GM23338 (cell line): ENCODE measurements at regions not wholly inside any gene's neighbourhood (a gene's known extent, or its start where the extent isn't known, plus 50 kb on each side); places are given as distances from the start of the nearest gene placed in this dataset.

Experiments
- ATAC-seq: fragments of 200-7000 bp; cut with Tn5 transposase; 3 replicates; pipeline ENCODE4 v1.9.1; 2020
- DNase-seq: peaks from one replicate; pipeline ENCODE4 v3.0.0-alpha.2; 2015; ENCODE audit warnings: low spot score
- H2AFZ ChIP-seq: fragments of 200-600 bp; sonication (generic); 2 replicates; pipeline ENCODE4 v1.8.0; 2016; ENCODE audit warnings: antibody characterized with exemption, mild to moderate bottlenecking, moderate library complexity
- H3F3A ChIP-seq: fragments of 200-600 bp; sonication (generic); replicated peaks from 2 replicates; pipeline ENCODE4 v1.8.0; 2017; ENCODE audit warnings: antibody characterized with exemption, mixed run types, low read depth
- H3K27ac ChIP-seq: fragments of 200-600 bp; sonication (generic); 2 replicates; pipeline ENCODE4 v1.6.1; 2016; ENCODE audit warnings: low read depth
- H3K27me3 ChIP-seq: fragments of 200-600 bp; sonication (generic); 2 replicates; pipeline ENCODE4 v1.8.0; 2016; ENCODE audit warnings: mild to moderate bottlenecking, mixed run types, moderate library complexity; ENCODE audit not compliant: insufficient read depth
- H3K36me3 ChIP-seq: fragments of 200-600 bp; sonication (generic); 2 replicates; pipeline ENCODE4 v1.8.0; 2016; ENCODE audit warnings: mild to moderate bottlenecking; ENCODE audit not compliant: insufficient read depth
- H3K4me1 ChIP-seq: fragments of 200-600 bp; sonication (generic); 2 replicates; pipeline ENCODE4 v1.8.0; 2016; ENCODE audit warnings: mild to moderate bottlenecking, moderate library complexity; ENCODE audit not compliant: insufficient read depth
- H3K4me2 ChIP-seq: fragments of 200-600 bp; sonication (generic); 2 replicates; pipeline ENCODE4 v1.7.1; 2017; ENCODE audit warnings: mixed run types
- H3K4me3 ChIP-seq: fragments of 200-600 bp; sonication (generic); 2 replicates; pipeline ENCODE4 v1.6.1; 2016; ENCODE audit warnings: mixed run types
- H3K79me2 ChIP-seq: fragments of 200-600 bp; sonication (generic); replicated peaks from 2 replicates; pipeline ENCODE4 v1.8.0; 2017; ENCODE audit warnings: mild to moderate bottlenecking; ENCODE audit not compliant: insufficient read depth
- H3K9me2 ChIP-seq: fragments of 200-600 bp; sonication (generic); 2 replicates; pipeline ENCODE4 v1.8.0; 2017; ENCODE audit not compliant: insufficient read depth
- H4K20me1 ChIP-seq: fragments of 200-600 bp; sonication (generic); replicated peaks from 2 replicates; pipeline ENCODE4 v1.8.0; 2017; ENCODE audit warnings: mild to moderate bottlenecking; ENCODE audit not compliant: insufficient read depth
- H3K27ac Mint-ChIP-seq: 2 replicates; pipeline ENCODE4 v1.8.0; 2020; ENCODE audit warnings: inconsistent platforms, mild to moderate bottlenecking, moderate library complexity, mixed read lengths
- H3K27me3 Mint-ChIP-seq: 3 replicates; pipeline ENCODE4 v1.8.0; 2022; ENCODE audit warnings: low read depth, mild to moderate bottlenecking, moderate library complexity, mixed read lengths, inconsistent platforms; ENCODE audit not compliant: insufficient read depth, poor library complexity
- H3K36me3 Mint-ChIP-seq: 3 replicates; pipeline ENCODE4 v1.8.0; 2021; ENCODE audit warnings: low read depth, mild to moderate bottlenecking, inconsistent platforms, moderate library complexity, mixed read lengths
- H3K4me1 Mint-ChIP-seq: 3 replicates; pipeline ENCODE4 v1.8.0; 2020; ENCODE audit warnings: mild to moderate bottlenecking, inconsistent platforms, mixed read lengths
- H3K4me3 Mint-ChIP-seq: 3 replicates; pipeline ENCODE4 v1.8.0; 2021; ENCODE audit warnings: moderate library complexity, mild to moderate bottlenecking, inconsistent platforms, mixed read lengths
- H3K9me3 Mint-ChIP-seq: 3 replicates; pipeline ENCODE4 v1.8.0; 2020; ENCODE audit warnings: moderate library complexity, mild to moderate bottlenecking, inconsistent platforms, mixed read lengths
- JUNB ChIP-seq: IDR thresholded peaks from one replicate; pipeline ENCODE4 v1.6.1; 2016; ENCODE audit warnings: antibody characterized with exemption; ENCODE audit not compliant: unreplicated experiment
- NANOG ChIP-seq: IDR thresholded peaks from 2 replicates; pipeline ENCODE4 v1.6.1; 2016; ENCODE audit warnings: antibody characterized with exemption, borderline replicate concordance
- TF ChIP-seq, protein P1 (sequence below): fragments of 250-450 bp; sonication (Bioruptor Pico); IDR thresholded peaks from 2 replicates; pipeline ENCODE4 v1.5.0; 2020; ENCODE audit warnings: mild to moderate bottlenecking, moderate library complexity

- no peaks in the 10 kb centered on the region; the same call in 1 of the 3 replicates for H3K9me3 Mint-ChIP-seq
- TF ChIP-seq, protein P1, sequence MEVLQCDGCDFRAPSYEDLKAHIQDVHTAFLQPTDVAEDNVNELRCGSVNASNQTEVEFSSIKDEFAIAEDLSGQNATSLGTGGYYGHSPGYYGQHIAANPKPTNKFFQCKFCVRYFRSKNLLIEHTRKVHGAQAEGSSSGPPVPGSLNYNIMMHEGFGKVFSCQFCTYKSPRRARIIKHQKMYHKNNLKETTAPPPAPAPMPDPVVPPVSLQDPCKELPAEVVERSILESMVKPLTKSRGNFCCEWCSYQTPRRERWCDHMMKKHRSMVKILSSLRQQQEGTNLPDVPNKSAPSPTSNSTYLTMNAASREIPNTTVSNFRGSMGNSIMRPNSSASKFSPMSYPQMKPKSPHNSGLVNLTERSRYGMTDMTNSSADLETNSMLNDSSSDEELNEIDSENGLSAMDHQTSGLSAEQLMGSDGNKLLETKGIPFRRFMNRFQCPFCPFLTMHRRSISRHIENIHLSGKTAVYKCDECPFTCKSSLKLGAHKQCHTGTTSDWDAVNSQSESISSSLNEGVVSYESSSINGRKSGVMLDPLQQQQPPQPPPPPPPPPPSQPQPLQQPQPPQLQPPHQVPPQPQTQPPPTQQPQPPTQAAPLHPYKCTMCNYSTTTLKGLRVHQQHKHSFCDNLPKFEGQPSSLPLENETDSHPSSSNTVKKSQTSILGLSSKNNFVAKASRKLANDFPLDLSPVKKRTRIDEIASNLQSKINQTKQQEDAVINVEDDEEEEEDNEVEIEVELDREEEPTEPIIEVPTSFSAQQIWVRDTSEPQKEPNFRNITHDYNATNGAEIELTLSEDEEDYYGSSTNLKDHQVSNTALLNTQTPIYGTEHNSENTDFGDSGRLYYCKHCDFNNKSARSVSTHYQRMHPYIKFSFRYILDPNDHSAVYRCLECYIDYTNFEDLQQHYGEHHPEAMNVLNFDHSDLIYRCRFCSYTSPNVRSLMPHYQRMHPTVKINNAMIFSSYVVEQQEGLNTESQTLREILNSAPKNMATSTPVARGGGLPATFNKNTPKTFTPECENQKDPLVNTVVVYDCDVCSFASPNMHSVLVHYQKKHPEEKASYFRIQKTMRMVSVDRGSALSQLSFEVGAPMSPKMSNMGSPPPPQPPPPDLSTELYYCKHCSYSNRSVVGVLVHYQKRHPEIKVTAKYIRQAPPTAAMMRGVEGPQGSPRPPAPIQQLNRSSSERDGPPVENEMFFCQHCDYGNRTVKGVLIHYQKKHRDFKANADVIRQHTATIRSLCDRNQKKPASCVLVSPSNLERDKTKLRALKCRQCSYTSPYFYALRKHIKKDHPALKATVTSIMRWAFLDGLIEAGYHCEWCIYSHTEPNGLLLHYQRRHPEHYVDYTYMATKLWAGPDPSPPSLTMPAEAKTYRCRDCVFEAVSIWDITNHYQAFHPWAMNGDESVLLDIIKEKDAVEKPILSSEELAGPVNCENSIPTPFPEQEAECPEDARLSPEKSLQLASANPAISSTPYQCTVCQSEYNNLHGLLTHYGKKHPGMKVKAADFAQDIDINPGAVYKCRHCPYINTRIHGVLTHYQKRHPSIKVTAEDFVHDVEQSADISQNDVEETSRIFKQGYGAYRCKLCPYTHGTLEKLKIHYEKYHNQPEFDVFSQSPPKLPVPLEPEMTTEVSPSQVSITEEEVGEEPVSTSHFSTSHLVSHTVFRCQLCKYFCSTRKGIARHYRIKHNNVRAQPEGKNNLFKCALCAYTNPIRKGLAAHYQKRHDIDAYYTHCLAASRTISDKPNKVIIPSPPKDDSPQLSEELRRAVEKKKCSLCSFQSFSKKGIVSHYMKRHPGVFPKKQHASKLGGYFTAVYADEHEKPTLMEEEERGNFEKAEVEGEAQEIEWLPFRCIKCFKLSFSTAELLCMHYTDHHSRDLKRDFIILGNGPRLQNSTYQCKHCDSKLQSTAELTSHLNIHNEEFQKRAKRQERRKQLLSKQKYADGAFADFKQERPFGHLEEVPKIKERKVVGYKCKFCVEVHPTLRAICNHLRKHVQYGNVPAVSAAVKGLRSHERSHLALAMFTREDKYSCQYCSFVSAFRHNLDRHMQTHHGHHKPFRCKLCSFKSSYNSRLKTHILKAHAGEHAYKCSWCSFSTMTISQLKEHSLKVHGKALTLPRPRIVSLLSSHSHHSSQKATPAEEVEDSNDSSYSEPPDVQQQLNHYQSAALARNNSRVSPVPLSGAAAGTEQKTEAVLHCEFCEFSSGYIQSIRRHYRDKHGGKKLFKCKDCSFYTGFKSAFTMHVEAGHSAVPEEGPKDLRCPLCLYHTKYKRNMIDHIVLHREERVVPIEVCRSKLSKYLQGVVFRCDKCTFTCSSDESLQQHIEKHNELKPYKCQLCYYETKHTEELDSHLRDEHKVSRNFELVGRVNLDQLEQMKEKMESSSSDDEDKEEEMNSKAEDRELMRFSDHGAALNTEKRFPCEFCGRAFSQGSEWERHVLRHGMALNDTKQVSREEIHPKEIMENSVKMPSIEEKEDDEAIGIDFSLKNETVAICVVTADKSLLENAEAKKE = no peak
- no peak for TF ChIP-seq NANOG
- H3K27me3 Mint-ChIP-seq = no peaks in the 10 kb centered on the region
- H3F3A ChIP-seq = no peaks in the 10 kb centered on the region
- H3K4me1 Mint-ChIP-seq = no peaks in the 10 kb centered on the region
- no peaks in the 10 kb centered on the region for H3K4me1 ChIP-seq
- no peak overlapping the region for H3K27ac ChIP-seq
- H2AFZ ChIP-seq = no peak overlapping the region
- no peak overlapping the region for H3K4me3 Mint-ChIP-seq
- no peak overlapping the region for H3K27ac Mint-ChIP-seq
- no peak overlapping the region for H3K4me3 ChIP-seq
- ATAC-seq (no peak), DNase-seq (no peak)
- H3K79me2 ChIP-seq = no peaks in the 10 kb centered on the region
- 0 out of 3 replicates have a peak, but pooled peaks cover 3% of the 10 kb centered on the region for H3K36me3 Mint-ChIP-seq
- no peak overlapping the region for H3K4me2 ChIP-seq
- no peaks in the 10 kb centered on the region for H3K36me3 ChIP-seq
- no peaks in the 10 kb centered on the region for H4K20me1 ChIP-seq
- H3K9me2 ChIP-seq = peaks cover 24% of the 10 kb centered on the region; the same call in 1 of the 2 replicates
- H3K27me3 ChIP-seq = no peaks in the 10 kb centered on the region
These were observed 388.2 kb downstream of the NEBL start for GRCh38 chr10:20508921-20509320.

DNA sequence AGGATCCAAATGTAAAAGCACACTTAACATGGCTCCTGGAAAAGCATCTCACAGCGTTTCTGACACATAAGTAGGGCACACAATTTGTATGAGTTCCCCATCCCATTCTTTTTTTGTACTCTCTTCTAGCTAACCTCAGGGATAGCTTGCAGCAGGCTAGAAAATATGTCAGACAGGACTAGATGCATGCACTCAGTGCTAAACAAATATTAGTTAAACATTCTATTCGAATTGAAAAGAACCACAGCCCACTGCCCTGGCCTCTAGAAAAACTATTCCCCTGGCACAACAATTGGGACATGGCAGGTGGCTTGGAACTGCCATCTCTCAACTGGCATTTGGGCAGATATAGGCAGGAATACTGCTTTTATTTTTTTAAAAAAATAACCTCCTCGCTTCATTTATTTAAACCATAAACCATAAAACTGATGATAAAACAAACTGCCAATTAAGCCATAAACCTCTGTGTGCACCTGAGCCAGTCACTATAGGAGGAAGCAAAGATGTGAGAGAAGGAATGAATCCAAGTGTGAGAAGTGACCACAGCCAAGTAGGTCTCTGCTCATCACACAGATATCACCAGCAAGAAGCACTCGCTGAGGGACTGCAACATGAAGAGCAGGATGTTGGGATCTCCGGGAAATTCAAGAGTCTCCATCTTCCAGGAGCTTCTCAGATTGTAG, 394.1 kb downstream of the NEBL start:
- no peak for ATAC-seq
- H3K27me3 Mint-ChIP-seq = no peaks in the 10 kb centered on the region
- H3F3A ChIP-seq = no peaks in the 10 kb centered on the region

More for the DNA sequence above, 394.1 kb downstream of the NEBL start:
- DNase-seq = no peak
- H4K20me1 ChIP-seq = no peaks in the 10 kb centered on the region
- no peak overlapping the region for H3K4me3 ChIP-seq
- TF ChIP-seq JUNB = no peak
- TF ChIP-seq, protein P1 = no peak
- H3K27me3 ChIP-seq = no peaks in the 10 kb centered on the region
- H3K27ac Mint-ChIP-seq = no peak overlapping the region
- no peaks in the 10 kb centered on the region for H3K36me3 ChIP-seq
- peaks cover 11% of the 10 kb centered on the region; the same call in 2 of the 3 replicates for H3K9me3 Mint-ChIP-seq
- no peaks in the 10 kb centered on the region for H3K4me1 Mint-ChIP-seq
- 0 out of 2 replicates have a peak, but pooled peaks cover 3% of the 10 kb centered on the region for H3K79me2 ChIP-seq
- no peak overlapping the region for H3K4me3 Mint-ChIP-seq
- H3K9me2 ChIP-seq = peaks cover 12% of the 10 kb centered on the region; the same call in 1 of the 2 replicates
- H3K4me1 ChIP-seq = no peaks in the 10 kb centered on the region
- no peak overlapping the region for H3K27ac ChIP-seq
- no peak overlapping the region for H2AFZ ChIP-seq
- peaks cover 3% of the 10 kb centered on the region; the same call in 1 of the 3 replicates for H3K36me3 Mint-ChIP-seq
- no peak overlapping the region for H3K4me2 ChIP-seq
